ENCODE measurements at regions not wholly inside any gene's neighbourhood (a gene's known extent, or its start where the extent isn't known, plus 50 kb on each side); places are given as distances from the start of the nearest gene placed in this dataset.

DNA sequence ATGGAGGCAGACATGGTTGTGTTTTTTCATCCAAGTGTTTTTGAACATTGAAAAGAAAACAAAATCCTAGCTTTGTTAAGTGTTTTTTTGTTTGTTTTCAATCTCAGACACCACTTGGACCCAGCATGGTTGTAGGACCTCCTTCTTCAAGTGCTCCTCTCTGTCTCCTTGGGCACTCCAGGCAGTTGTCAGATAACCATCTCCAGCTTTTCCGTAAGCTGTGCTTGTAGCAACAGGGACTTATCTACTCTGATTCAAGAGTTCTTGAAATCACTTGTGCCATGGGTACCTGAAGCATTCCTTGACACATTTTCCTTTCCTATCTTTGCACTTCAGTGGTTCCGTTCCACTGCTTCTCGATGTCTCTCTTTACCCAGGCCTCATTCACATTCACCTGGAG is 334.9 kb upstream of the DDX53 start:
- FAIRE-seq = no peak
- TF ChIP-seq ZNF140 (CRISPR knock-in tag; IDR thresholded peaks at IDR 0.05) = no peak
- no peak for TF ChIP-seq ZNF347 (CRISPR knock-in tag; IDR thresholded peaks at IDR 0.05; ENCODE audit: low read depth)
- no peak for TF ChIP-seq HNRNPL (IDR thresholded peaks at IDR 0.05; ENCODE audit: low read depth, low read length)
- TF ChIP-seq SRF (CRISPR knock-in tag; IDR thresholded peaks at IDR 0.05) = no peak
- TF ChIP-seq, protein P1, sequence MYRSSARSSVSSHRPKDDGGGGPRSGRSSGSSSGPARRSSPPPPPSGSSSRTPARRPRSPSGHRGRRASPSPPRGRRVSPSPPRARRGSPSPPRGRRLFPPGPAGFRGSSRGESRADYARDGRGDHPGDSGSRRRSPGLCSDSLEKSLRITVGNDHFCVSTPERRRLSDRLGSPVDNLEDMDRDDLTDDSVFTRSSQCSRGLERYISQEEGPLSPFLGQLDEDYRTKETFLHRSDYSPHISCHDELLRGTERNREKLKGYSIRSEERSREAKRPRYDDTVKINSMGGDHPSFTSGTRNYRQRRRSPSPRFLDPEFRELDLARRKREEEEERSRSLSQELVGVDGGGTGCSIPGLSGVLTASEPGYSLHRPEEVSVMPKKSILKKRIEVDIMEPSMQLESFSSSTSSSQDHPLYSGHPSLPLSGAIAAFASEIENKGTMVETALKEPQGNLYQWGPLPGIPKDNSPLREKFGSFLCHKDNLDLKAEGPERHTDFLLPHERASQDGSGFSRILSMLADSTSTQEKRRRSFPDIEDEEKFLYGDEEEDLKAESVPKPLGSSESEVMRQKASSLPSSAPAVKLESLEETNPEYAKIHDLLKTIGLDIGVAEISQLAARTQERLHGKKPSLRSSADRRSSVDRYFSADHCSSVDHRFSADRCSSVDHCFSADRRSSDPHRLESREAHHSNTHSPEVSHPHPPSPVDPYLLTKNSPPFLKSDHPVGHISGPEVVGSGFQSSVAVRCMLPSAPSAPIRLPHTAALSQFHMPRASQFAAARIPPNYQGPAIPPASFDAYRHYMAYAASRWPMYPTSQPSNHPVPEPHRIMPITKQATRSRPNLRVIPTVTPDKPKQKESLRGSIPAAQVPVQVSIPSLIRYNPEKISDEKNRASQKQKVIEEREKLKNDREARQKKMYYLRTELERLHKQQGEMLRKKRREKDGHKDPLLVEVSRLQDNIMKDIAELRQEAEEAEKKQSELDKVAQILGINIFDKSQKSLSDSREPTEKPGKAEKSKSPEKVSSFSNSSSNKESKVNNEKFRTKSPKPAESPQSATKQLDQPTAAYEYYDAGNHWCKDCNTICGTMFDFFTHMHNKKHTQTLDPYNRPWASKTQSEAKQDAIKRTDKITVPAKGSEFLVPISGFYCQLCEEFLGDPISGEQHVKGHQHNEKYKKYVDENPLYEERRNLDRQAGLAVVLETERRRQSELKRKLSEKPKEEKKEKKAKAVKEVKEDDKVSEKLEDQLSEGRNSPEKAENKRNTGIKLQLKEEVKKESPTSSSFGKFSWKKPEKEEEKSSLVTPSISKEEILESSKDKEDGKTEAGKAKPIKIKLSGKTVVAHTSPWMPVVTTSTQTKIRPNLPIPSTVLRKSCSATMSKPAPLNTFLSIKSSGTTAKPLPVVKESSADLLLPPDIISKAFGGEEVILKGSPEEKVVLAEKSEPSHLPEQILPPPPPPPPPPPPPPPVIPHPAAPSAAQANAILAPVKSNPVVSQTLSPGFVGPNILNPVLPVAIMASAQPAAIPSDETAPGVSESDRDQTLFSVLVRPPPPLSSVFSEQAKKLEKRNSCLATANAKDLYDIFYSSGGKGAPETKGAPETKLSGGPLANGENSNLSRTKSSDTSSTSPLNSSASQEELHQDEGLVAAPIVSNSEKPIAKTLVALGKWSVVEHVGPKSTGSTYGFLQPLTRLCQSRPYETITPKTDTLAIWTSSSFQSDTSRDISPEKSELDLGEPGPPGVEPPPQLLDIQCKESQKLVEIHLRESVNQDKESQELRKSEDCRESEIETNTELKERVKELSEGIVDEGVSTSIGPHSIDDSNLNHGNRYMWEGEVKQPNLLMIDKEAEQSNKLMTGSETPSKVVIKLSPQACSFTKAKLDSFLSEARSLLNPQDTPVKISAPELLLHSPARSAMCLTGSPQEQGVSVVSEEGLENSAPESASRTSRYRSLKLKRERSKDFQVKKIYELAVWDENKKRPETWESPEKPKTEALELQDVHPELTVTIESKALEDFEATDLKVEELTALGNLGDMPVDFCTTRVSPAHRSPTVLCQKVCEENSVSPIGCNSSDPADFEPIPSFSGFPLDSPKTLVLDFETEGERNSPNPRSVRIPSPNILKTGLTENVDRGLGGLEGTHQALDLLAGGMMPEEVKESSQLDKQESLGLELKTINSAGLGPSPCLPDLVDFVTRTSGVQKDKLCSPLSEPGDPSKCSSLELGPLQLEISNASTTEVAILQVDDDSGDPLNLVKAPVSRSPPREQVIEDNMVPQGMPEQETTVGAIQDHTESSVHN (IDR thresholded peaks at IDR 0.05; ENCODE audit: borderline replicate concordance in 1 of 2, low read depth in 1 of 2) = no peak
- no peak for TF ChIP-seq ZNF134 (CRISPR knock-in tag; conservative IDR thresholded peaks at IDR 0.05)
- TF ChIP-seq, protein P2, sequence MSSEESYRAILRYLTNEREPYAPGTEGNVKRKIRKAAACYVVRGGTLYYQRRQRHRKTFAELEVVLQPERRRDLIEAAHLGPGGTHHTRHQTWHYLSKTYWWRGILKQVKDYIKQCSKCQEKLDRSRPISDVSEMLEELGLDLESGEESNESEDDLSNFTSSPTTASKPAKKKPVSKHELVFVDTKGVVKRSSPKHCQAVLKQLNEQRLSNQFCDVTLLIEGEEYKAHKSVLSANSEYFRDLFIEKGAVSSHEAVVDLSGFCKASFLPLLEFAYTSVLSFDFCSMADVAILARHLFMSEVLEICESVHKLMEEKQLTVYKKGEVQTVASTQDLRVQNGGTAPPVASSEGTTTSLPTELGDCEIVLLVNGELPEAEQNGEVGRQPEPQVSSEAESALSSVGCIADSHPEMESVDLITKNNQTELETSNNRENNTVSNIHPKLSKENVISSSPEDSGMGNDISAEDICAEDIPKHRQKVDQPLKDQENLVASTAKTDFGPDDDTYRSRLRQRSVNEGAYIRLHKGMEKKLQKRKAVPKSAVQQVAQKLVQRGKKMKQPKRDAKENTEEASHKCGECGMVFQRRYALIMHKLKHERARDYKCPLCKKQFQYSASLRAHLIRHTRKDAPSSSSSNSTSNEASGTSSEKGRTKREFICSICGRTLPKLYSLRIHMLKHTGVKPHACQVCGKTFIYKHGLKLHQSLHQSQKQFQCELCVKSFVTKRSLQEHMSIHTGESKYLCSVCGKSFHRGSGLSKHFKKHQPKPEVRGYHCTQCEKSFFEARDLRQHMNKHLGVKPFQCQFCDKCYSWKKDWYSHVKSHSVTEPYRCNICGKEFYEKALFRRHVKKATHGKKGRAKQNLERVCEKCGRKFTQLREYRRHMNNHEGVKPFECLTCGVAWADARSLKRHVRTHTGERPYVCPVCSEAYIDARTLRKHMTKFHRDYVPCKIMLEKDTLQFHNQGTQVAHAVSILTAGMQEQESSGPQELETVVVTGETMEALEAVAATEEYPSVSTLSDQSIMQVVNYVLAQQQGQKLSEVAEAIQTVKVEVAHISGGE (CRISPR knock-in tag; IDR thresholded peaks at IDR 0.05) = no peak
- TF ChIP-seq, protein P3, sequence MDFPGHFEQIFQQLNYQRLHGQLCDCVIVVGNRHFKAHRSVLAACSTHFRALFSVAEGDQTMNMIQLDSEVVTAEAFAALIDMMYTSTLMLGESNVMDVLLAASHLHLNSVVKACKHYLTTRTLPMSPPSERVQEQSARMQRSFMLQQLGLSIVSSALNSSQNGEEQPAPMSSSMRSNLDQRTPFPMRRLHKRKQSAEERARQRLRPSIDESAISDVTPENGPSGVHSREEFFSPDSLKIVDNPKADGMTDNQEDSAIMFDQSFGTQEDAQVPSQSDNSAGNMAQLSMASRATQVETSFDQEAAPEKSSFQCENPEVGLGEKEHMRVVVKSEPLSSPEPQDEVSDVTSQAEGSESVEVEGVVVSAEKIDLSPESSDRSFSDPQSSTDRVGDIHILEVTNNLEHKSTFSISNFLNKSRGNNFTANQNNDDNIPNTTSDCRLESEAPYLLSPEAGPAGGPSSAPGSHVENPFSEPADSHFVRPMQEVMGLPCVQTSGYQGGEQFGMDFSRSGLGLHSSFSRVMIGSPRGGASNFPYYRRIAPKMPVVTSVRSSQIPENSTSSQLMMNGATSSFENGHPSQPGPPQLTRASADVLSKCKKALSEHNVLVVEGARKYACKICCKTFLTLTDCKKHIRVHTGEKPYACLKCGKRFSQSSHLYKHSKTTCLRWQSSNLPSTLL (IDR thresholded peaks at IDR 0.05) = no peak
- no peak for TF ChIP-seq SMC3 (conservative IDR thresholded peaks at IDR 0.05; ENCODE audit: insufficient read depth, low read depth, low read length)

More for the DNA sequence above, 334.9 kb upstream of the DDX53 start:
- H2AFZ ChIP-seq (ENCODE audit: low read depth, low read length) = no peak overlapping the region
- H3K27me3 ChIP-seq (ENCODE audit: control insufficient read depth in 2 of 2, insufficient read depth in 2 of 2, low read length in 2 of 2) = no peaks in the 10 kb centered on the region
- POLR2A ChIA-PET = no interaction called here
- in situ Hi-C loops (cut with MboI) = no loop called here
- H3K4me1 ChIP-seq (replicated peaks in 1 of 2; ENCODE audit: control insufficient read depth in 2 of 2, insufficient read depth in 2 of 2, low read length in 2 of 2) = no peaks in the 10 kb centered on the region
- DNase-seq (ENCODE audit: extremely low read depth in 1 of 4, low spot score in 3 of 4) (no peak), ATAC-seq (no peak)
- 3% methylated on average over 3 of the region's 3 CpGs for WGBS (ENCODE audit: insufficient coverage, low coverage, missing lambda C conversion rate)
- H3K27ac ChIP-seq (ENCODE audit: extremely low read depth, low read depth, low read length) = no peak overlapping the region
- no peaks in the 10 kb centered on the region for H3K36me3 ChIP-seq (ENCODE audit: control insufficient read depth, insufficient read depth, low read length)
- H3K9me3 ChIP-seq (replicated peaks; ENCODE audit: control insufficient read depth, insufficient read depth, low read depth, low read length) = no peaks in the 10 kb centered on the region
- BruUV-seq (replicated peaks) = no TSS peak
- no peaks in the 10 kb centered on the region for H3K9me1 ChIP-seq (ENCODE audit: control insufficient read depth, insufficient read depth, low read length)
- no peaks in the 10 kb centered on the region for H3K79me2 ChIP-seq (ENCODE audit: control insufficient read depth, insufficient read depth, low read length)
- no peak overlapping the region for H3K4me3 ChIP-seq
- no peak overlapping the region for H3K4me2 ChIP-seq (ENCODE audit: insufficient read depth, low read length)
- intact Hi-C loops (cut with micrococcal nuclease) = no loop called here
- CTCF ChIA-PET (ENCODE audit: low intra/inter-chr PET ratio) = no interaction called here
- no peaks in the 10 kb centered on the region for H4K20me1 ChIP-seq (replicated peaks; ENCODE audit: control insufficient read depth, insufficient read depth, low read length)
- H3K9ac ChIP-seq (ENCODE audit: insufficient read depth in 1 of 2, low read depth in 2 of 2, low read length in 2 of 2) = no peak overlapping the region
